ENCODE measurements at regions not wholly inside any gene's neighbourhood (a gene's known extent, or its start where the extent isn't known, plus 50 kb on each side); places are given as distances from the start of the nearest gene placed in this dataset.

GRCh38 chr15:69693059-69693458 lies 240.4 kb downstream of the RPLP1 start:
- TF ChIP-seq EP300 (IDR thresholded peaks at IDR 0.05) (no peak), POLR2AphosphoS5 (IDR thresholded peaks at IDR 0.05) (no peak), CTCF (IDR thresholded peaks at IDR 0.05) (no peak), POLR2A (IDR thresholded peaks at IDR 0.05) (no peak)

Measured in sigmoid colon (tissue), 4 donors.